ENCODE measurements at regions not wholly inside any gene's neighbourhood (a gene's known extent, or its start where the extent isn't known, plus 50 kb on each side); places are given as distances from the start of the nearest gene placed in this dataset.

GRCh38 chr9:13967438-13967837, 346.5 kb downstream of the NFIB start:
- H3K9me3 ChIP-seq = no peaks in the 10 kb centered on the region
- intact Hi-C loops (cut with DNase I) = loop anchor here in 1 of 2 donors (5.0 kb wide), 1 partner anchor 40 kb away; no protein-coding TSS in a partner anchor
- WGBS, 3 donors = 77 to 93% (median 86%) methylated on average over 4 of the region's 4 CpGs
- H3K36me3 ChIP-seq (ENCODE audit: insufficient read depth in 1 of 2, low read depth in 1 of 2) = no peaks in the 10 kb centered on the region
- DNase-seq = no peak
- TF ChIP-seq CTCF (IDR thresholded peaks at IDR 0.05) = no peak
- H3K27ac ChIP-seq = no peak overlapping the region
- no peaks in the 10 kb centered on the region for H3K27me3 ChIP-seq (ENCODE audit: insufficient read depth in 3 of 3, low read length in 2 of 3)
- no peak overlapping the region for H3K4me3 ChIP-seq
- peaks cover 18% of the 10 kb centered on the region for H3K4me1 ChIP-seq
- no peak for ATAC-seq

- H3K36me3 ChIP-seq (ENCODE audit: insufficient read depth in 1 of 2, low read depth in 1 of 2) = no peaks in the 10 kb centered on the region
- intact Hi-C loops (cut with DNase I) = loop anchor here in 1 of 2 donors (5.0 kb wide), 1 partner anchor 40 kb away; no protein-coding TSS in a partner anchor
- H3K27ac ChIP-seq = no peak overlapping the region
- DNase-seq (no peak), ATAC-seq (no peak)
- H3K4me1 ChIP-seq = peaks cover 17% of the 10 kb centered on the region
- TF ChIP-seq CTCF (IDR thresholded peaks at IDR 0.05) = no peak
- no peak overlapping the region for H3K4me3 ChIP-seq
- H3K9me3 ChIP-seq = no peaks in the 10 kb centered on the region
- no peaks in the 10 kb centered on the region for H3K27me3 ChIP-seq (ENCODE audit: insufficient read depth in 3 of 3, low read length in 2 of 3)
- 93 to 96% (median 95%) methylated on average over 1 of the region's 1 CpG for WGBS, 3 donors
Measured at GRCh38 chr9:13967011-13967410, 346.9 kb downstream of the NFIB start.

GRCh38 chr9:13963005-13963653, 350.8 kb downstream of the NFIB start:
- Histone ChIP-seq H3K36me3 (ENCODE audit: insufficient read depth in 1 of 2, low read depth in 1 of 2) (no peaks in the 10 kb centered on the region), H3K4me1 (peaks cover 3% of the 10 kb centered on the region), H3K27ac (no peak overlapping the region), H3K27me3 (ENCODE audit: insufficient read depth in 3 of 3, low read length in 2 of 3) (no peaks in the 10 kb centered on the region), H3K4me3 (no peak overlapping the region), H3K9me3 (no peaks in the 10 kb centered on the region)
- intact Hi-C loops (cut with DNase I) = no loop called here
- DNase-seq (no peak), ATAC-seq (no peak)
- WGBS, 3 donors = 74 to 90% (median 80%) methylated on average over 3 of the region's 3 CpGs
- TF ChIP-seq CTCF (IDR thresholded peaks at IDR 0.05) = no peak

- WGBS, 3 donors = 55 to 77% (median 57%) methylated on average over 6 of the region's 6 CpGs
- intact Hi-C loops (cut with DNase I) = no loop called here
- H3K27ac ChIP-seq = no peak overlapping the region
Measured at GRCh38 chr9:13962006-13962405, 351.9 kb downstream of the NFIB start.

More at GRCh38 chr9:13962006-13962405, 351.9 kb downstream of the NFIB start:
- no peak for TF ChIP-seq CTCF (IDR thresholded peaks at IDR 0.05)
- Histone ChIP-seq H3K9me3 (no peaks in the 10 kb centered on the region), H3K4me3 (no peak overlapping the region), H3K4me1 (peaks cover 5% of the 10 kb centered on the region), H3K36me3 (ENCODE audit: insufficient read depth in 1 of 2, low read depth in 1 of 2) (no peaks in the 10 kb centered on the region), H3K27me3 (ENCODE audit: insufficient read depth in 3 of 3, low read length in 2 of 3) (no peaks in the 10 kb centered on the region)
- peak in 3 of 4 donors; percentile 23 to 49 (median 44) for ATAC-seq
- no peak for DNase-seq
